IPS-20b (cell line): ENCODE measurements at regions not wholly inside any gene's neighbourhood (a gene's known extent, or its start where the extent isn't known, plus 50 kb on each side); places are given as distances from the start of the nearest gene placed in this dataset.

Experiments used
- H3K27ac ChIP-seq: one replicate; pipeline ENCODE4 v1.5.1; 2013; ENCODE audit warnings: low read length
- H3K27me3 ChIP-seq: 2 replicates; pipeline ENCODE4 v1.6.1; 2013; ENCODE audit warnings: mild to moderate bottlenecking, low read length, inconsistent platforms; ENCODE audit not compliant: insufficient read depth
- H3K36me3 ChIP-seq: 2 replicates; pipeline ENCODE4 v1.6.1; 2013; ENCODE audit warnings: low read depth, mild to moderate bottlenecking, inconsistent platforms, low read length, moderate library complexity; ENCODE audit not compliant: insufficient read depth
- H3K4me1 ChIP-seq: 2 replicates; pipeline ENCODE4 v1.6.1; 2013; ENCODE audit warnings: mild to moderate bottlenecking, control low read depth, inconsistent platforms, low read length, moderate library complexity; ENCODE audit not compliant: insufficient read depth
- H3K4me3 ChIP-seq: 2 replicates; pipeline ENCODE4 v1.5.1; 2013; ENCODE audit warnings: mild to moderate bottlenecking, low read length, inconsistent platforms
- H3K9ac ChIP-seq: 2 replicates; pipeline ENCODE4 v1.6.1; 2013; ENCODE audit warnings: low read depth, mild to moderate bottlenecking, inconsistent platforms, low read length, moderate library complexity
- H3K9me3 ChIP-seq: 2 replicates; pipeline ENCODE4 v1.6.1; 2013; ENCODE audit warnings: mild to moderate bottlenecking, low read depth, low read length, inconsistent platforms; ENCODE audit not compliant: insufficient read depth

DNA sequence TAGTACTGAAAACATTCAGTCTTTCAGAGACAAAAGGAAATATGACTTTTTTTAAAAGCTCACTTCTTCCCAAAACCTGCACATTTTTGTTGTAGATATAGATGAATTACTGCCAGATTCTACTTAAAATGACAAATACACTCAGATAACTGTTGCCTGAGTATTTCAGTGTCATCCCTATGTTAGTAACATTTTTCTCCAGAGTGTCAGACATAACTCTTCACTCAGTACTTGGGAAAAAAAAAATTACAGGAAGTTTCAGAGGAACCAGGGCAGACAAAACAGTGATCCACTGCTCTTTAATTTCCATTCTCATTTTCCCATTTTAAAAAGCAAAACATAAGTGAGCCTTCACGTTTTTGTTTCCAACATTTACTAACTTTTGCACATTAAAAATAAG is 79.3 kb upstream of the ITGA1 start:
- H3K36me3 ChIP-seq, result no peaks in the 10 kb centered on the region
- no peak overlapping the region for H3K4me3 ChIP-seq
- no peak overlapping the region for H3K27ac ChIP-seq
- no peaks in the 10 kb centered on the region for H3K27me3 ChIP-seq
- H3K4me1 ChIP-seq, result peaks cover 6% of the 10 kb centered on the region; the same call in 1 of the 2 replicates
- H3K9me3 ChIP-seq, result no peaks in the 10 kb centered on the region
- H3K9ac ChIP-seq, result no peak overlapping the region

DNA sequence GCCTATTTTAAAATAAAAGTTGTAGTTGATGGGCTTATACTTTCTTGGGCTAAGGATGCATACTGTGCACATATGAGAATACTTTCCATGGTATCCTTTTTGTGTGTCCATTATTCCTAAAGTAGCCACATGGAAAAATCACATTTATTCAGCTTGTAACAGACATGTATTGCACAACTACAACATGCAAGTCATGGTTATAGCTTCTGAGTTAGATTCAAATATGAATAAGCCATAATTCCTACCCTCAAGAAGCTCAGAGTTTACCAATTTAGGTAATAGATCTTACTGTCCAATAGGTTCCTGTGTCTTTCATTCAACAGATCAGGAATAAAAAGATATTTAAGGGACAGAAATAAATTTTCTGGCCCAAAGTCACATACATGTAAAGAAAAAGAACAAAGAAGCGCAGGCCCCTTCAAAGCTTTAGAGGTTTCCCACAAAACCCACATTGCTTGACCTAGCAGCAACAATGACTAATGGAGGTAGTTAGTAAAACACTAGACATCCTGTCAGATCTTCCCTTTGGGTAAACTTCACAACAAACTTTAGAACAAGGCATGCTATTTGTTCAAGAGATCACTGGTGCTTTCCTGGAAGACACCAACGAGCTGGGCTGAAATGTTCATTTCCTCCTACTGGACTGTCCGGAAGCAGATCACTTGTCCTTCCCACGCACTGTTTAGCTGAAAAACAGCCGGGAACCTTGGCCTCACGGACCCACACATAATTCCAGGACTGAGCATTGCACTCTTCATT is 78.4 kb upstream of the ITGA1 start:
- Histone ChIP-seq H3K9ac (no peak overlapping the region), H3K27ac (no peak overlapping the region), H3K4me3 (no peak overlapping the region), H3K9me3 (no peaks in the 10 kb centered on the region), H3K36me3 (no peaks in the 10 kb centered on the region), H3K4me1 (peaks cover 6% of the 10 kb centered on the region; the same call in 1 of the 2 replicates), H3K27me3 (no peaks in the 10 kb centered on the region)

GRCh38 chr5:52710310-52710971 is 77.3 kb upstream of the ITGA1 start:
- Histone ChIP-seq H3K4me3 (no peak overlapping the region), H3K27me3 (no peaks in the 10 kb centered on the region), H3K9ac (no peak overlapping the region), H3K4me1 (peaks cover 6% of the 10 kb centered on the region; the same call in 1 of the 2 replicates), H3K27ac (no peak overlapping the region), H3K9me3 (no peaks in the 10 kb centered on the region), H3K36me3 (no peaks in the 10 kb centered on the region)

DNA sequence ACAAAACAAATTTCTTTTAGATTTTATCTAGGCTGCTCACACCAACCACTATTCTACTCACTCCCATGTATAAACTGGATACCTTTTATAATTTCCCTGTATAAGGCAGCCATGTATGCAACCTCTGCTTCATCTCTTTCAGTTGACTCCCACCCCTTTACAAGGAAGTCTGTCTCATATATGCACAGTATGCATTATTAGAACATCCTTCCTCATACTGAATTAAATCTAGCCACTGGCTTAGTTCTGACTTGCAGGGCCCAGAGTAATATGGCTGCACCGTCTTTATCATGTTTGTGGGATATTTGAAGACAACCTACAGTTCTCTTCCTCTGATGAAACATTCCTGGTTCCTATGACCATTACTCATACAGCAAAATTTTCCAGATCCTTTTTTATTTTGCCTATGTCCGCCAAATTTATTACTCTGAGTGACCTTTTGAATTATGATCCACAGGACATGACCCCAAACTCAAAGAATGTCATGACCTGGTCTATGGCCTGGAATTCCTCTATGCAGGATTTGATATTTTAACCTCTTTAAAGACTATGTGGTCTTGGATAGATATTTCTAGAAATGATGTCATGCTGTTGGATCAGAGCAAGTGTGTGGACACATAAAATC is 76.6 kb upstream of the ITGA1 start:
- H3K9me3 ChIP-seq, result no peaks in the 10 kb centered on the region
- H3K4me1 ChIP-seq, result peaks cover 6% of the 10 kb centered on the region; the same call in 1 of the 2 replicates
- no peak overlapping the region for H3K9ac ChIP-seq
- H3K27ac ChIP-seq, result no peak overlapping the region
- no peaks in the 10 kb centered on the region for H3K27me3 ChIP-seq
- no peak overlapping the region for H3K4me3 ChIP-seq
- no peaks in the 10 kb centered on the region for H3K36me3 ChIP-seq

DNA sequence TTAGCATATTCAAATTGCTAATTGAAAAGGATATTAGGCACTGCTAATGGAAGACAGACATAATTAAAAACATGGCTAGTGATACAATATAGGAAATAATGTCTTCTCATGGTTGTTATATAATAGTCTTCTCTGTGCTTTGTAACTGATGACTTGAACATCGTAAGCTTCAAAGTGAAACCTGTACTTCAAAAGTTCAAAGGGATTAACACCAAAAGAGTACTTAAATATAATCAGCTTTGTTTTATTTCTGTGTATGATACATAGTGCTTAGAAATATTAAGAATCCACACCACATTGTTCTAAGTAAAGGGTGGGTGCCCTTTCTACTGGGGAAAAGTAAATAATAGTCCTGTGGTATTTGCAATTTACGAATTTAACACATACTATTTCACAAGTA is 75.4 kb upstream of the ITGA1 start:
- H3K4me3 ChIP-seq, result no peak overlapping the region
- H3K36me3 ChIP-seq, result no peaks in the 10 kb centered on the region
- H3K9ac ChIP-seq, result no peak overlapping the region
- H3K4me1 ChIP-seq, result no peaks in the 10 kb centered on the region
- no peak overlapping the region for H3K27ac ChIP-seq
- no peaks in the 10 kb centered on the region for H3K27me3 ChIP-seq
- H3K9me3 ChIP-seq, result no peaks in the 10 kb centered on the region

DNA sequence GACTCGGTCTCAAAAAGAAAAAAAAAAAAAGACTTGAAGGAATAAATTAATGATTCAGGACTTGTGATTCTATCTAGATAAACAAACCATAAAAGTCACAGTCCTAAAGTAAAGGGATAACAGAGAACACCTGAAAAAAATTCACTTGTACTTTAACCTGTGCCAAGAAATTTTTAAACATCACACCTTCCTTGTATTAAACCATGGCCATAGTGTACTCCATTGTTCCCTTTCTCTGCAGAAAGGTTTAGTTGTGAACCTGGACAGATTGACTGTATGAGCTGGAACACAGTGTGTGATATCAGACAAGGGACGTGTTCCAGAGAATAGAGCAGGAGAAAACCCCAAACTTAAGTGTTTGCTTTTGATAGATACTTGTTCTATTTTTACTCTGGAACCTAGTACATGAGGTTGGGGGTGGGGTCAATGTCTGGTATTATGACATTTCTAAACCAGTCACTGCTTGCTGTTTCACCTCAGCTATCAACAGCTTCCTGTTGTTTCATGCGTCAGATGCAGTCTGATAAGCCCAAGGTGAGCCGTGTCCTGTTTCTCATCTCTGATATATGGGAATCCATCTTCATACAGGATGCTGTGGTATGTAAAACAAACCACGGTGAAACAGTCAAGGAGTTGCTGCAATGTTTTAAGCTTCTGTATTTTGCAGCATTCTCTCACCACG is 62.5 kb upstream of the ITGA1 start:
- H3K27ac ChIP-seq, result no peak overlapping the region

GRCh38 chr5:52725808-52726207 is 61.9 kb upstream of the ITGA1 start:
- no peak overlapping the region for H3K9ac ChIP-seq
- no peak overlapping the region for H3K4me3 ChIP-seq
- no peaks in the 10 kb centered on the region for H3K4me1 ChIP-seq
- H3K9me3 ChIP-seq, result no peaks in the 10 kb centered on the region
- H3K36me3 ChIP-seq, result no peaks in the 10 kb centered on the region
- no peaks in the 10 kb centered on the region for H3K27me3 ChIP-seq
- H3K27ac ChIP-seq, result no peak overlapping the region

More for the DNA sequence above, 62.5 kb upstream of the ITGA1 start:
- Histone ChIP-seq H3K27me3 (no peaks in the 10 kb centered on the region), H3K4me3 (no peak overlapping the region), H3K36me3 (no peaks in the 10 kb centered on the region), H3K9ac (no peak overlapping the region), H3K4me1 (no peaks in the 10 kb centered on the region), H3K9me3 (no peaks in the 10 kb centered on the region)

GRCh38 chr5:52727020-52727419 is 60.7 kb upstream of the ITGA1 start:
- H3K36me3 ChIP-seq, result no peaks in the 10 kb centered on the region
- H3K27ac ChIP-seq, result no peak overlapping the region
- H3K9me3 ChIP-seq, result no peaks in the 10 kb centered on the region
- no peak overlapping the region for H3K4me3 ChIP-seq
- no peaks in the 10 kb centered on the region for H3K27me3 ChIP-seq
- no peak overlapping the region for H3K9ac ChIP-seq
- no peaks in the 10 kb centered on the region for H3K4me1 ChIP-seq

DNA sequence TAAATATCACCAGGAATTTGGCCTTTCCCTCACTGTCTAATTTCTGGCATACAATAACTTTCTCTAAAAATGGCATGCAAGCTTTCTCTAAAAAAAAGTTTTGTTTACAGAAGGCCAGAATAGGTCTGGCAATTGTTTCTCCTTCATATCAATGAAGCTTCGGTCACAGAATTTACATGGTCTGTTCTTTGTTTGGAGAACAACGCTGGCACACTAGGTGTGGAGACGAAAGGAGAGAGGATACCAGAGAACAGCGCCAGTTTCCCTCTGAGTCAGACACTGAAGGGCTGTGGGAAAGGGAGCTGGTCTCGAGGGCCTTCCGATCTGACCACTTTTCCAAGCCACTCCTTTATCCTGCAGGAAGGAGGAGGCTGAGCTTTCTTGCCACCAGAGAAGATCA is 60.1 kb upstream of the ITGA1 start:
- Histone ChIP-seq H3K27ac (no peak overlapping the region), H3K4me3 (no peak overlapping the region), H3K36me3 (no peaks in the 10 kb centered on the region), H3K9me3 (no peaks in the 10 kb centered on the region), H3K4me1 (no peaks in the 10 kb centered on the region), H3K27me3 (no peaks in the 10 kb centered on the region), H3K9ac (no peak overlapping the region)

- Histone ChIP-seq H3K4me1 (no peaks in the 10 kb centered on the region), H3K9me3 (no peaks in the 10 kb centered on the region), H3K4me3 (no peak overlapping the region), H3K27me3 (no peaks in the 10 kb centered on the region), H3K27ac (no peak overlapping the region), H3K9ac (no peak overlapping the region), H3K36me3 (no peaks in the 10 kb centered on the region)
Measured at GRCh38 chr5:52728224-52728623, 59.5 kb upstream of the ITGA1 start.

- Histone ChIP-seq H3K27ac (no peak overlapping the region), H3K9ac (no peak overlapping the region), H3K4me3 (no peak overlapping the region), H3K27me3 (no peaks in the 10 kb centered on the region), H3K4me1 (no peaks in the 10 kb centered on the region), H3K9me3 (no peaks in the 10 kb centered on the region), H3K36me3 (no peaks in the 10 kb centered on the region)
Measured at GRCh38 chr5:52728686-52729085, 59.0 kb upstream of the ITGA1 start.
